ENCODE measurements at regions not wholly inside any gene's neighbourhood (a gene's known extent, or its start where the extent isn't known, plus 50 kb on each side); places are given as distances from the start of the nearest gene placed in this dataset.

DNA sequence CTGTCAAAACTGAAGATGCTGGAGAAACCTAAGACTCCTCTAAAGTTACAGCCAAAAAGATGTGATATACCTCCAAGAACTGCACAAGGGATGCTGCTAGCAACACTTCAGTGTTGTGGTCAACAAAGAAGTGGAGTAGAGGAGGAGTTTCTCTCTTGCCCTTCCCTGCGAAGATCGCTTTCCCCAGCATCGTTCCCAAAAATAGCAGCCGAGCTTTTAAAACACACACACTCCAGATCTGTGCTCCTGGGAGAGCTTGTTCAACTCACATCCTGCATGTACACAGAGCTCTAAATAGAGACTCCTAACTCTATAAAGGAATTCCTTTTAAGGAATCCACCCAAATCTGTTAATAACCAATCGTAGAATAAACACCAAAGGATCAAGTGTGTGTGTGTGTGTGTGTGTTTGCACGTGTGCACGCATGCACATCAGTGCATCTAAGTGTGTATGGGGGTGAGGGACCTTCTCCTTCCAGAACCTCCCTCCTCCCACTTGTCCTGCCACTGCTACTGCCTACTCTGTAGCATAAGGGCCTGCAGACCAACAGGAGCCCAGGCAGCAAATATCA, 58.5 kb downstream of the PSMG1 start:
- TF ChIP-seq, protein P1, sequence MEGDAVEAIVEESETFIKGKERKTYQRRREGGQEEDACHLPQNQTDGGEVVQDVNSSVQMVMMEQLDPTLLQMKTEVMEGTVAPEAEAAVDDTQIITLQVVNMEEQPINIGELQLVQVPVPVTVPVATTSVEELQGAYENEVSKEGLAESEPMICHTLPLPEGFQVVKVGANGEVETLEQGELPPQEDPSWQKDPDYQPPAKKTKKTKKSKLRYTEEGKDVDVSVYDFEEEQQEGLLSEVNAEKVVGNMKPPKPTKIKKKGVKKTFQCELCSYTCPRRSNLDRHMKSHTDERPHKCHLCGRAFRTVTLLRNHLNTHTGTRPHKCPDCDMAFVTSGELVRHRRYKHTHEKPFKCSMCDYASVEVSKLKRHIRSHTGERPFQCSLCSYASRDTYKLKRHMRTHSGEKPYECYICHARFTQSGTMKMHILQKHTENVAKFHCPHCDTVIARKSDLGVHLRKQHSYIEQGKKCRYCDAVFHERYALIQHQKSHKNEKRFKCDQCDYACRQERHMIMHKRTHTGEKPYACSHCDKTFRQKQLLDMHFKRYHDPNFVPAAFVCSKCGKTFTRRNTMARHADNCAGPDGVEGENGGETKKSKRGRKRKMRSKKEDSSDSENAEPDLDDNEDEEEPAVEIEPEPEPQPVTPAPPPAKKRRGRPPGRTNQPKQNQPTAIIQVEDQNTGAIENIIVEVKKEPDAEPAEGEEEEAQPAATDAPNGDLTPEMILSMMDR (IDR thresholded peaks at IDR 0.05; ENCODE audit: low read depth, low read length, poor library complexity, severe bottlenecking), result no peak
- TF ChIP-seq EZH2phosphoT487 (IDR thresholded peaks at IDR 0.05; ENCODE audit: borderline replicate concordance, low read length), result no peak
- no peak overlapping the region for H3K4me3 ChIP-seq (ENCODE audit: low read length)
- H3K27ac ChIP-seq (ENCODE audit: low read depth, low read length), result no peak overlapping the region
- H3K4me2 ChIP-seq (ENCODE audit: low read length), result no peak overlapping the region
- no peaks in the 10 kb centered on the region for H3K79me2 ChIP-seq (ENCODE audit: control insufficient read depth, low read length)
- no peaks in the 10 kb centered on the region for H4K20me1 ChIP-seq (ENCODE audit: control insufficient read depth, insufficient read depth, low read depth, low read length)
- H3K36me3 ChIP-seq (ENCODE audit: control insufficient read depth, low read length), result no peaks in the 10 kb centered on the region
- no peaks in the 10 kb centered on the region for H3K9me2 ChIP-seq (replicated peaks; ENCODE audit: control insufficient read depth, low read length)
- H3K27me3 ChIP-seq (ENCODE audit: control insufficient read depth, low read length), result peaks cover 2% of the 10 kb centered on the region; the same call in 1 of the 2 replicates
- H3F3A ChIP-seq (ENCODE audit: control insufficient read depth, insufficient read depth), result no peaks in the 10 kb centered on the region
- no peaks in the 10 kb centered on the region for H3K4me1 ChIP-seq (ENCODE audit: control insufficient read depth, low read length)
- no peaks in the 10 kb centered on the region for H3K9me3 ChIP-seq (ENCODE audit: control insufficient read depth, insufficient read depth, low read length)

DNA sequence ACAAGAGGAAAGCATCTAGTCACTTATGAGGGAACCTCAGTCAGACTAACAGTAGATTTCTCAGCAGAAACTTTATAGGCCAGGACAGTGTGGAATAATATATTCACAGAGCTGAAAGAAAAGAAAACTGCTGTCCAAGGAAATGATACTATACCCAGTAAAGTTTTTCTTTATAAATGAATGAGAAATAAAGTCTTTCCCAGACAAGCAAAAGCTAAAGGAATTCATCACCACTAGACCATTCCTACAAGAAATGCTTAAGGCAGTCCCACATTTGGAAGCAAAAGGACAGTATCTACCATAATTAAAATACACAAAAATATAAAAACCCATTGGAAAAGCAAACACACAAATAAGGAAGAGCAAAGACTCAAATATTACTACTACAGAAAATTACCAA, 59.9 kb downstream of the PSMG1 start:
- Histone ChIP-seq H4K20me1 (ENCODE audit: control insufficient read depth, insufficient read depth, low read depth, low read length) (no peaks in the 10 kb centered on the region), H3K27me3 (ENCODE audit: control insufficient read depth, low read length) (no peaks in the 10 kb centered on the region), H3K36me3 (ENCODE audit: control insufficient read depth, low read length) (no peaks in the 10 kb centered on the region), H3F3A (ENCODE audit: control insufficient read depth, insufficient read depth) (no peaks in the 10 kb centered on the region), H3K9me3 (ENCODE audit: control insufficient read depth, insufficient read depth, low read length) (no peaks in the 10 kb centered on the region), H3K79me2 (ENCODE audit: control insufficient read depth, low read length) (no peaks in the 10 kb centered on the region), H3K9me2 (replicated peaks; ENCODE audit: control insufficient read depth, low read length) (no peaks in the 10 kb centered on the region), H3K4me1 (ENCODE audit: control insufficient read depth, low read length) (no peaks in the 10 kb centered on the region), H3K4me3 (ENCODE audit: low read length) (no peak overlapping the region), H3K27ac (ENCODE audit: low read depth, low read length) (no peak overlapping the region), H3K4me2 (ENCODE audit: low read length) (no peak overlapping the region)
- no peak for TF ChIP-seq EZH2phosphoT487 (IDR thresholded peaks at IDR 0.05; ENCODE audit: borderline replicate concordance, low read length)
- TF ChIP-seq, protein P1 (IDR thresholded peaks at IDR 0.05; ENCODE audit: low read depth, low read length, poor library complexity, severe bottlenecking), result no peak

DNA sequence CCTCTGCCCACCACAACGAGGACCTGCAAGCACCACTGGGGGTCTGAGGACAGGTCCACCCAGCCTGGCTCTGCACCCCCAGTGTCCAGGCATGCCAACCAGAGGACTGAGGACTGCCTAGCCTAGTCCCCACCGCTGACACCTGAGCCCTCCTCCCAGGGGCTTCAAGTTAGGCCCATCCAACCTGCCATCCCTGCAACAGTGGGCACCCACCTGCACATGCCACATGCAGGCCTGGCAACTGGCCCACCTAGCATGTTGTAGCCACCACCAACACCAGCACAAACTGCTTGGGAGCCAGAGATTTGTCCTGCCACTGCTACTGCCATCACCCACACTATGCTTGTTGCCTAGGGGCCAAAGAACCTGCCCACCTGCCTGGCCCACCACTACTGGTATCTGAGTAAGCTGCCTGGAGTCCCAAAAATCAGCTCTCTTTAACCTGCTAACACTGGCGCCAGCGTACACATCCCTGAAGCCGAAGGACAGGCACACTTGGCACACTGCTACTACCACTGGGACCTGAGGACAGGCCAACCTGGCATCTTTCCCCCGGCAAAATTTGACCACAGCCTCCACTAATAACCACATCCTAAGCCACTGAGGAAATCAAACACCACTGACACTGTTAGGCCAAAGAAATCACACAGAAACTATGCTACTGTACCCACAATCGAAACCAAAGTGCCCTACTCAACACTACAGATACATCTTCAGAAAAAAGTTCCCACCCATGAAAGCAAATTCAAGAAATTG, 61.5 kb downstream of the PSMG1 start:
- Histone ChIP-seq H3K36me3 (ENCODE audit: control insufficient read depth, low read length) (no peaks in the 10 kb centered on the region), H3K27me3 (ENCODE audit: control insufficient read depth, low read length) (no peaks in the 10 kb centered on the region), H3K9me2 (replicated peaks; ENCODE audit: control insufficient read depth, low read length) (no peaks in the 10 kb centered on the region), H3K4me3 (ENCODE audit: low read length) (no peak overlapping the region), H3K27ac (ENCODE audit: low read depth, low read length) (no peak overlapping the region), H3K4me2 (ENCODE audit: low read length) (no peak overlapping the region), H3F3A (ENCODE audit: control insufficient read depth, insufficient read depth) (no peaks in the 10 kb centered on the region), H3K9me3 (ENCODE audit: control insufficient read depth, insufficient read depth, low read length) (no peaks in the 10 kb centered on the region), H4K20me1 (ENCODE audit: control insufficient read depth, insufficient read depth, low read depth, low read length) (no peaks in the 10 kb centered on the region), H3K79me2 (ENCODE audit: control insufficient read depth, low read length) (no peaks in the 10 kb centered on the region), H3K4me1 (ENCODE audit: control insufficient read depth, low read length) (no peaks in the 10 kb centered on the region)
- no peak for TF ChIP-seq EZH2phosphoT487 (IDR thresholded peaks at IDR 0.05; ENCODE audit: borderline replicate concordance, low read length)
- TF ChIP-seq, protein P1 (IDR thresholded peaks at IDR 0.05; ENCODE audit: low read depth, low read length, poor library complexity, severe bottlenecking), result no peak
